Glomerular endothelial cell (primary cell): ENCODE measurements at regions not wholly inside any gene's neighbourhood (a gene's known extent, or its start where the extent isn't known, plus 50 kb on each side); places are given as distances from the start of the nearest gene placed in this dataset.
"Not testable (repeated sequence)": the region's sequence is repeated elsewhere in the genome, so short reads cannot be mapped to it uniquely, and the experiment has no call there.

Experiments
- DNase-seq: peaks from one replicate; pipeline ENCODE4 v3.0.0-alpha.2; 2011; ENCODE audit warnings: low read depth, low spot score; ENCODE audit errors: extremely low read depth

DNA sequence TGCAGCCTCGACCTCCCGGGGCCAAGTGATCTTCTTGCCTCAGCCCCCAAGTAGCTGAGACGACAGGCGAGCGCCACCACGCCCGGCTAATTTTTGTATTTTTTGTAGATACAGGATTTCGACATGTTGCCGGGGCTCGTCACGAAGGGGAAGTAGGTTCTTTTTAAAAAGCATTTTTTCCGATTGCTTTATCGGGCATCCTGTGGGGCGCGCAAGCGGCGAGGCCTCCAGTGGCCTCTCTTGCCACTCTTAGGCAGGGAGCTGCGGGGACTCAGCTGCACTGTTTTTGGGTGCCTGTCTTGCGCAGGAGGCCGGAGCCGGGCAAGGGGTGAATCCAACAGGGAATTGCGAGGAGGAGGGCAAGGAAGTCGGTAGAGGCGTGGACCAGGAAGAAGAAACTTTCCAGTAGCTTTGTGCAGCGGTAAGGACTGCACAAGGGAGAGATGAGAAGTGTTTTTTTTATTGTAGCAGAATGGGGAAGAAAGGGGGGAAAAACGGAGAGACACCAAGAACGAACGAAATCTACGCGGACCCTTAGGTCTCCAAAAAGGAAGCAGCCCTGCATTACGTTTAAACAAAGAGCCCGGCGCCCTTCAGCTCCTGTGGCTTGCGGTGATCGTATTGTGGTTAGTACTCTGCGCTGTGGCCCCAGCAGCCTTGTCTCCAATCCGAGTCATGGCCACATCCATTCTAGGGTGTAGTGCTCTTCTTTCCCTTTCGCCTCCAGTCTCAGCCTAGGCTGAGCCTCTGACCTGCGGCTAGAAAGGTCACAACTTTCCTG lies 164.8 kb downstream of the PPIAL4G start:
- no peak for DNase-seq

- DNase-seq: no peak
Observed at GRCh38 chr1:148317288-148317985, 165.4 kb upstream of the NBPF11 start.

GRCh38 chr1:148315071-148315811 lies 163.2 kb upstream of the NBPF11 start:
- DNase-seq: no peak

DNA sequence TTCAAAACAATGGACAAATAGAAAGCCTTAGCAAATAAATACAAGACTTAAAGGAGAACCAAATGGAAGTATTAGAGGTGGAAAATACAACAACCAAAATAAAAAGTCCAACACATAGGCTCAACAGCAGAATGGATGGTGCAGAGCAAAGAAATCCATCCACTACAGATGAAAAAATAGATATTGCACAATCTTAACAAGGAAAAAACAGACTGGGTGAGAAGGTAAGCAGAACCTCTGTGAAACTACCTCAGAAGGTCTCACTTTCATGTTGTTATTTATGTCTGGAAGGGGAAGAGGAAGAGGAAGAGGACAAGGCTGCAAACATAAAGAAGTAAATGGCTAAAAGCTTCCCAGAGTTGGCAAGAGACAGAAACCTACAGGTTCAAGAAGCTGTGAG lies 158.7 kb upstream of the NBPF11 start:
- no peak for DNase-seq

GRCh38 chr1:148309940-148310500 lies 157.9 kb upstream of the NBPF11 start:
- DNase-seq: no peak

DNA sequence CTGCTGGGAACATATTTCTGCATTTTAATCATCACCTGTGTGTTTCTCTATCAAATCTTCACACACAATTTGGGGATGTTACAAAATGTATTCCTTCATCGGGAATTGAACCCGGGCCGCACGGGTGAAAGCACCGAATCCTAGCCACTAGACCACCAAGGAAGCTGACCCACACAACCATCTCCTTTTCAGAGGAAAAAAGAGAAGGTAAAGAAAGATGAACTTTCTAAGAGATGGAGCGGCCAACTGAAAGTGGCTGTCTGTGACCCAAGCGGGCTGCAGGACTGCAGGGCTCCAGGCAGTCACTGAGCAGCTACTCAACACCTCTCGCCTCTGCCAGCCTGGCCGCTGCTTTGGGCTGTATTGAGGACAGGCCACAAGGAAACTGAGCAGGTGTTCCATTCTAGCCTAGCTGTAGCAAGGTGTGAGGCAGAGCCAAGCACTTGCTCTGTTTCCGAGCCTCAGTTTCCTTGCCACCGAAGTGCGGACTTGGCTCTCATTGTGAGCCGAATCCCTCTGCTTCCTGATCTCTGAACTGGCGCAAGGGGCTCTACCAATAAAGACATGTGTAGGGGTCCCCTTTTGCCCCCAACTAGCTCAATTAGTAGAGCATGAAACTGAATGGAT lies 156.9 kb upstream of the NBPF11 start:
- DNase-seq: no peak

DNA sequence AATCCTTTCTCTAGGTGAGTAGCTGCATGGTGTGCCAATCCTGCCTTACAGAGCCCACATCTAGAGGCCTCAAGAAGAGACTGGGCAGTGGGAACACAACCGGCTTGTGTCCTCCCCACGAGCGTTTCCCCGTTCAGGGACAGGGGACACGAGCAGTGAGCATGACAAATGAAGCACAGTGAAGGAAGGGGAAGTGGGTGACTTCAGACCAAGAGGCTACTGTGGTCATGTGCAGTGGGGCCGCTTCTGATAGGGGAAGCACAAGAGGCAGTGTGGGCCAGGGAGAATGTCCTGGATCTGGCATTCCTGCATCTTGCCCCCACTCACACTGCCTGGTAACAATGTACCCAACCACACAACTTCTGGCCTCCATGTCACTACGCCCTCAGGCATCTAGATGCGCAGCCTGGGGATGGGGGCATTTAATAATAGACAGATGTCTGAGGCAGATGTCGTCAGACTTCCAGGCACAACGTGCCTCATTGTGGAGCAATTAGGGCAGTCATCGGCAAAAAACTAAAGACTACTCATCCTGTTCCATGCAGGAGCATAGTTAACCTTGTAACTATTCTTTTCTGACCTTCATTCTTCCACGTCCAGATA lies 155.6 kb upstream of the NBPF11 start:
- no peak for DNase-seq

DNA sequence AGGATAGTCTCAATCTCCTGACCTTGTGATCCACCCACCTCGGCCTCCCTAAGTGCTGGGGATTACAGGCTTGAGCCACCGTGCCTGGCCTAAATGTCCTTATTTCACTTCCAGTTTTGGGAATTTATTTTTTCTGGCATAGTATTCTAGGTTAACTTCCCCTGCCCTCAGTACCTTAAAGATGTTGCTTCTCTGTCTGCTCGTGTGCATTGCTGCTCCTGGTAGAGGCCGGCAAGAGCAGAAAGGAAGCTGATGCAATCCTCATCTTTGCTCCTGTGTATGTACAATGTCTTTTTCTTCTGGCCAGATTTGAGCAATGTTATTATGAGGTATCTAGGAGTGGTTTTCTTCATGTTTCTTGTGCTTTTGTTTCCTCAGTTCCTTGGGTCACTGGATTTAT lies 152.9 kb upstream of the NBPF11 start:
- DNase-seq: not testable (repeated sequence)

DNA sequence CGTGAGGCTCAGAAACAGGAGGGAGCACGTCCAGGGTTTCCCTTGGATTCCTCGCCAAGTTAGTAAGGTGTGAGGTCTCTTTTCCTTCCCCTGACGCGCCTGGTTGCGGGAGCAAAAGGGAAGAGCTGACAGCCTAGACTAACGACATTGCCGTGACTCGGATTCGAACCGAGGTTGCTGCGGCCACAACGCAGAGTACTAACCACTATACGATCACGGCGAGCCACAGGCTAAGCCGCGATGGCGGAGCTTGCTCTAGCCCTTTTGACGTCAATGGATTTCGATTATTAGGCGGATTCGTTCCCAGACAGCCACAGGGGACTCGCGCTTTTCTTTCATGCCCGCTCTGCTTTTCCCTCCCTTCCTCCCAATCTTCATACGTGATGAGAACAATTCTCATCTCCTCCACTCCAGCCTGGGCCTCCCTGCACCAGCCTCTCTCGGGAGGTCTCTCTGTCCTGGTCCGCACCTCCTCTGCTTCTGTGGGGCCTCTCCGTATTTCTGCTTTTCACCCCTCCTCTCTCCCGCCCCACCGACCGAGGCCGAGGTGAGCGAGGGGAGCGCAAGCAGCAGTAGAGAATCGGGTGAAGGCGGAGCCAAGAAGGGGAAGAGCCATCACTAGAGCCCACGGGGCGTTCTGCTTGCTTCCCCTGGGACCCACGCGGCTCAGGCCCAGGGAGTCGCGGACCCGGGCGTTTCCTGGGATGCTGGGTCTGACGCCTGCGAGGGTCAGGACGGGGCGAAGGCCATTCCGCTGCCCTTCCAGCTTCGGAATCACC lies 150.7 kb upstream of the NBPF11 start:
- DNase-seq: not testable (repeated sequence)

DNA sequence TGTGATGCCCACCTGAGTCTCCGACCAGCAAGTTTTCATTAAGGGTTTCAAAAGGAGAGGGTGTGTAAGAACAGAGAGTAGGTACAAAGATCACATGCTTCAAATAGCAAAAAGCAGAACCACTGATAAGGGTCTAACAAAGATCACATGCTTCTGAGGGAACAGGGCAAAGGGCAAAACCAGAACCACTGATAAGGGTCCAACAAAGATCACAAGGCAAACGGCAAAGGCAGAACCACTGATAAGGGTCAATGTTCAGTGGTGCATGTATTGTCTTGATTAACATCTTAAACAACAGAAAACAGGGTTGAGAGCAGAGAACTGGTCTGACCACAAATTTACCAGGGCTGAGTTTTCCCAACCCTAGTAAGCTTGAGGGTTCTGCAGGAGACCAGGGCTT lies 145.8 kb upstream of the NBPF11 start:
- not testable (repeated sequence) for DNase-seq

GRCh38 chr1:148296511-148296910 lies 144.4 kb upstream of the NBPF11 start:
- no peak for DNase-seq

- no peak for DNase-seq
Observed at GRCh38 chr1:148294116-148294807, 142.2 kb upstream of the NBPF11 start.

DNA sequence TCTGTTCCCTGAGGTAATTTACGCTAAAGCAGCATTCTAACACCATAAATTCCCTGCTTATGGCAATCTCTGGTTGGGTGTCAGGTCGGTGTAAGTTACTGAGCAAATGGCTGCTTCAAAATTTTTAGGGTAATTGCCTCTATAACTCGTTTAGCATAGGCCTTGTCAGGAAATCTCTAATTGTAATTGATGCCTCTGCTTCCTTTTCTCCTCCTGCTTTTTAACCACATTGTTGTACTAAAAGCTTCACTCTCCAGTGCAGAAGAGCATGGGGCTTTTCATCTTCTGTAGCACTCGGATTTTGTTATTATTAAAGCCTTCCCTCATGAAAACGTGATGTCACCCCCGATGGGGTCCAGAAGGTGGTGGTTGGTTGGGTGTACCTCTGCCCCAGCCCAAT lies 141.6 kb upstream of the NBPF11 start:
- no peak for DNase-seq

DNA sequence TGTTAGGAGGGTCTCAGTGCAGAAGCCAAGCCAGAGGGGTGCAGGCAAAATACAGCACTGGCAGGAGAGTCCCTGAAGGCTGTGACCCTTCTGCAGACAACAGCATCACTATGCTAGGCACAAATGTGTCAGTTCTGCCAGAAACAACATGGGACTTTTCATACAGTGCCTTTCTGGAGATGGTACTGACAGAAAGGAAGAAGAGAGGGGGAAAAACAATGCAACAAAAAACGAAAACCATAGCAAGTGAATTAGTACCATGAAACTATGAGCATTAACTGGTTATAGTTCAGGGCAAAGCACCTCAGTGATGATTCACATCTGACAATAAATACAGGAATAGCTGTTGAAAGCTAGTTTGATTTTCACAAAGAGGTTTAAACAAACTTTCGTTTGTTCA lies 140.8 kb upstream of the NBPF11 start:
- no peak for DNase-seq

GRCh38 chr1:148290881-148291280 lies 138.8 kb upstream of the NBPF11 start:
- DNase-seq: no peak

DNA sequence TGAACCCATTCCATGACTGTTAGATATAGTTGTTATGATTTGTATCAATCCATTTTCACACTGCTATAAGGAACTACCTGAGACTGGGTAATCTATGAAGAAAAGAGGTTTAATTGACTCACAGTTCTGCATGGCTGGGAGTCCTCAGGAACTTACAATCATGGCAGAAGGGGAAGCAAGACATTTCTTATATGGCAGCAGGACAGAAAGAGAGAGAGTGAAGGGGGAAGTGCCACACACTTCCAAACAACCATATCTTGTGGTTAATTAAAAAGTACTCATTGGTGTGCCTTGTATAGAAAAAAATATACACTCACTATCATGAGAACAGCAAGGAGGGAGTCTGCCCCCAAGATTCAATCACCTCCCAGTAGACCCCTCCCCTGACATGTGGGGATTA lies 137.6 kb upstream of the NBPF11 start:
- no peak for DNase-seq

- DNase-seq: not testable (repeated sequence)
Observed at GRCh38 chr1:148285946-148286345, 133.9 kb upstream of the NBPF11 start.

- DNase-seq: not testable (repeated sequence)
Observed at GRCh38 chr1:148280831-148281572, 128.9 kb upstream of the NBPF11 start.
